Astrocyte of the cerebellum (primary cell): ENCODE measurements at regions not wholly inside any gene's neighbourhood (a gene's known extent, or its start where the extent isn't known, plus 50 kb on each side); places are given as distances from the start of the nearest gene placed in this dataset.
"Not testable (repeated sequence)": the region's sequence is repeated elsewhere in the genome, so short reads cannot be mapped to it uniquely, and the experiment has no call there.

Source experiments
- DNase-seq: peaks from one replicate; pipeline ENCODE4 v3.0.0-alpha.2; 2011; ENCODE audit warnings: low read depth
- H3K4me3 ChIP-seq: 2 replicates; pipeline ENCODE4 v1.5.1; 2011; ENCODE audit warnings: mild to moderate bottlenecking, low read depth, low read length, moderate library complexity
- CTCF ChIP-seq: IDR thresholded peaks from 2 replicates; pipeline ENCODE4 v1.5.1; 2012; ENCODE audit warnings: low read length, low read depth, moderate library complexity, mild to moderate bottlenecking; ENCODE audit errors: missing control alignments
- in situ Hi-C: cut with HindIII; loops from 2 replicates; pipeline ENCODE4 v1.10.0; 2017; ENCODE audit warnings: low sequenced_read_pairs

GRCh38 chr6:93886416-93886815, 467.1 kb upstream of the EPHA7 start:
- TF ChIP-seq CTCF, result no peak
- DNase-seq, result peak; percentile 35
- in situ Hi-C loops, result no loop called here
- no peak overlapping the region for H3K4me3 ChIP-seq

- no peak overlapping the region for H3K4me3 ChIP-seq
- DNase-seq, result no peak
- no peak for TF ChIP-seq CTCF
- in situ Hi-C loops, result no loop called here
These were observed 440.6 kb upstream of the EPHA7 start for GRCh38 chr6:93859971-93860370.

GRCh38 chr6:93858213-93858612, 438.9 kb upstream of the EPHA7 start:
- no peak for DNase-seq
- TF ChIP-seq CTCF, result no peak
- in situ Hi-C loops, result no loop called here
- H3K4me3 ChIP-seq, result no peak overlapping the region

- in situ Hi-C loops, result no loop called here
- no peak overlapping the region for H3K4me3 ChIP-seq
- peak; percentile 4 for DNase-seq
- no peak for TF ChIP-seq CTCF
These were observed 430.5 kb upstream of the EPHA7 start for GRCh38 chr6:93849857-93850256.

- in situ Hi-C loops, result no loop called here
- DNase-seq, result no peak
- H3K4me3 ChIP-seq, result no peak overlapping the region
- TF ChIP-seq CTCF, result no peak
These were observed 428.8 kb upstream of the EPHA7 start for GRCh38 chr6:93848031-93848742.

- DNase-seq, result no peak
- no peak for TF ChIP-seq CTCF
- H3K4me3 ChIP-seq, result no peak overlapping the region
- in situ Hi-C loops, result no loop called here
These were observed 422.8 kb upstream of the EPHA7 start for GRCh38 chr6:93842178-93842577.

GRCh38 chr6:93835451-93836145, 416.2 kb upstream of the EPHA7 start:
- DNase-seq, in situ Hi-C loops, H3K4me3 ChIP-seq: not testable (repeated sequence)

GRCh38 chr6:93835026-93835425, 415.7 kb upstream of the EPHA7 start:
- DNase-seq, in situ Hi-C loops: not testable (repeated sequence)

GRCh38 chr6:93833326-93833725, 414.0 kb upstream of the EPHA7 start:
- H3K4me3 ChIP-seq, in situ Hi-C loops, DNase-seq: not testable (repeated sequence)

More at GRCh38 chr6:93835026-93835425, 415.7 kb upstream of the EPHA7 start:
- H3K4me3 ChIP-seq, result not testable (repeated sequence)

- H3K4me3 ChIP-seq, DNase-seq, in situ Hi-C loops: not testable (repeated sequence)
These were observed 410.4 kb upstream of the EPHA7 start for GRCh38 chr6:93829757-93830156.
